Fibroblast of the conjunctiva (primary cell): ENCODE measurements at regions not wholly inside any gene's neighbourhood (a gene's known extent, or its start where the extent isn't known, plus 50 kb on each side); places are given as distances from the start of the nearest gene placed in this dataset.

ENCODE experiments used
- DNase-seq: peaks from one replicate; pipeline ENCODE4 v3.0.0-alpha.2; 2010; ENCODE audit warnings: low read depth

DNA sequence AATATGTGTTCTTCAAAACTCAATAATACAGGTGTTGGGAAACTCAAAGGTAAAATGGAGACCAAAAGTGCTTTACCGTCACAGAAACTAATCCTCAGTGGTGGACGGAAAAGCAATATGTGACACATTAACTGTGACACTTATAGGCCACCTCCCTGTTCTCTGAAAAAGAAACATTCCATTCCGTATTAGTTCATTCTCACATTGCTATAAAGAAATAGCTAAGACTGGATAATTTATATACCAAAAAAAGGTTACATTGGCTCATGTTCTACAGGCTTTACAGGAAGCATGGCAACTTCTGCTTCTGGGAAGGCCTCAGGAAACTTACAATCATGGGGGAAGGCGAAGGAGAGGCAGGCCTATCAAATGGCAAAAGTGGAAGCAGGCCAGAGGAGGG, 435.3 kb upstream of the HTR2A start:
- no peak for DNase-seq

DNA sequence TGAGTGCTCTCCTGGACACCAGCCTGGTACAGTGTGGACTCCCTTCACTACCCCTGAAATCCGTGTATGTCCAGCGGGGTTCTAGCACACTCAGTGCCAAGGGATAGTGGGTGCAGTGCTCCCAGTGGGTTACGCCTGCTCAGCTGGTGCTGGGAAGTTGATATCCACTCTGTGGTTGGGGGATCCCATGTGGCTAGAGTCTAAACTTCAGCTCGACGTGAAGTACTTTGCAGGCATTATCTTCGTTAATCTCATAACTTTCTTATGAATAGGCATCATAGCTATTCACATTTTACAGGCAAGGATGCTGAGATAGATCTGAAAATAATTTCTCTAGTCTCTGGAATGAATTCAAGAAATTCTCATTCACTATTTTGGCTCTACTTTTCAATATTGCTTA, 433.2 kb upstream of the HTR2A start:
- no peak for DNase-seq

DNA sequence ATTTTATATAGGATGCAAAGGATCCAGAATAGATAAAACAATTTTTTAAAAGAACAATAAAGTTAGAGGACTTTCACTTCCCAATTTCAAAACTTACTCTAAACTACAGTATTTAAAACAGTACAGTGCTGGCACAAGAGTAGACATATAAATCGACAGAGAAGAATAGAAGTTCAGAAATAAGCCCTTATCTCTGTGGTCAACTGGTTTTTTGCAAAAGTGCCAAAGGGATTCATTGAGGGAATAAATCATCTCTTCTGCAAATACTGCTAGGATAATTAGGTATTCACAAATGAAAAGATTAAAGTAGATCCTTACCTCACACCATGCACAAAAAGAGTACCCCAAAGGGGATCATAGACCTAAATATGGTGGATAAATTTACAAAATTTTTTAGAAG, 431.0 kb upstream of the HTR2A start:
- no peak for DNase-seq

DNA sequence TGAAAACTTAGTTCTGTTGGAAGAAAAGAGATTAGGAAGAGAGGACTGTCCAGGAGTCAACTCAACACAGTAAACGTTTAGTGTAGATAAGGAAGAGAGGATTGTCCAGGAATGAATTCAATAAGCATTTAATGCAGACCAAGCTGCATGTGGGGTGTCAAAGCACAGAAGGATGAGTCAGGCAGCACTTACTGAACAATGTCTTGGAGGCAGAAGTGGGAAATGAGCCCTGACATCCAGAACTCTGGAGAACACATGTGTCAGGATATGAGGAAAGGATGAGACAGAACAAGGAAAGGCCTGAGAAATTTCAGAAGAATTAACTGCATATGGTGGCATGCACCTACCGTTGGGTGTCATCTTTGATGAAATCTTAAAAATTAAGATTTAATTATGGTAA, 429.2 kb upstream of the HTR2A start:
- DNase-seq = no peak

DNA sequence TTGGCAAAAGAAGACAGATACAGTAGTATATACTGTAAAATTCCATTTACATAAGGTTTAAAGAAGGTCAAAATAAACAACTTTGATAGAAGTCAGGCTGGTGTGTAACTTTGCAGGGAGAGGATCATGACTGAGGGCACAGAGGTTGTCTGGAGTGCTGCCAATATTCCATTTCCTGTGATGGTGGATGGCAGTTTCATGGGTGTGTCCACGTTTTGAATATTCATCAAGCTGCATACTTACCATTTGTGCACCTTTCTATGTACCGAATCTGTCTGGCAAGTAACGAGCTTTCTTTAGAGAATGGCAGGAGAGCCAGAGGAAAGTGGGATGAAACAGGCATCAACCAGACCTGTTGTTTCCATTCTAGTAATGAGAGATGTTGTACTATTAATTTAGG, 420.5 kb upstream of the HTR2A start:
- DNase-seq = no peak

DNA sequence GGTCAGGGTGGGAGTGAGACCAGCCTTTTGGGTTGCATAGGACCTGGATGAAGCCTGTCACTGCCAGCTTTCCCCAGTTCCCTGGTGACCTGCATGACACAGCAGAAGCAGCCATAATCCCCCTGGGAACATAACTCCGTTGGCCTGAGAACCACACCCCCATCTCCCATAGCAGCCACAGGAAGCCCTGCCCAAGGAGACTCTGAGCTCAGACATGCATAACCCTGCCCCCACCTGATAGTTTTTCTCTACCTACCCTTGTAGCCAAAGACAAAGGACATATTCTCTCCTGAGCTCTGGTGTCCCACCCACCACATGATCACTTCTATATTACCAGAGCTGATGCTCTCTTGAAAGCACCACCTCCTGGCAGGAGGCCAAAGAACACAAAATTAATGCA, 413.5 kb upstream of the HTR2A start:
- DNase-seq = no peak

DNA sequence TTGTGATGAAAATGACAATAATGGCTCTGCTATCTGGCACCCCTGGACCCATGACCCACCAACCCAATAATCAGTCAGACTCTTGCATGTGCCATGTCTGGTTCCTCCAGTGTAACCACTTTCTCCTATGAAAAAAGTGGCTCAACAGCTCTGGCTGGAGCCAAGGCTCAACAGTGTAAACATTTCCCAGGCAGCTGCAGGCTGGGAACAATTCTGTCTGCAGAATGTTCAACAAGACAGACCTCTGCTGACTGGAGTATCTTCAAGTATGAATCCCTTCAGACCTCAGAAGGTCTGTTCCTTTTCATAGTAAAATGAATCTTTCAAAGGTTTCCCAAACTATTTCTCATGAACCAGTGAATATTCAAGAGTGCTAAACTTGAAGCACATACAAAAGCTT, 410.1 kb upstream of the HTR2A start:
- DNase-seq = no peak

DNA sequence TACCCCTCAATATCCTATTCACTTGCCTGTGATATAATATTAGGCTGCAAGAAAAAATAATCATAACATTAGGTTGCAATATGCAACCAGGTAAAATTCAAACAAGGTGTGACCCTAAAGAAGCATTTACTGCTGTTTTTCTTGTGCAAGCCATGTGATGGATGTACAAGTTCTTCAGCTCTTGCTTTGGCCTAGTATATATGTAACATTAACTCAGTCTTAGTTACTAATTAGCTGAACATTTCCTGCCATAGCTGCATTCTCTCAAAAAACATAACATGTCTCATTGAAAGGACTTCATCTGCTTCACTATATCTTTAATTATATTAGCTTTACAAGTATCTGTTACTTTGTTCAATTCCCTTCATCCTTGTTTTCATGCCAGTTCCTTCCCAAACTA, 406.8 kb upstream of the HTR2A start:
- DNase-seq = no peak

DNA sequence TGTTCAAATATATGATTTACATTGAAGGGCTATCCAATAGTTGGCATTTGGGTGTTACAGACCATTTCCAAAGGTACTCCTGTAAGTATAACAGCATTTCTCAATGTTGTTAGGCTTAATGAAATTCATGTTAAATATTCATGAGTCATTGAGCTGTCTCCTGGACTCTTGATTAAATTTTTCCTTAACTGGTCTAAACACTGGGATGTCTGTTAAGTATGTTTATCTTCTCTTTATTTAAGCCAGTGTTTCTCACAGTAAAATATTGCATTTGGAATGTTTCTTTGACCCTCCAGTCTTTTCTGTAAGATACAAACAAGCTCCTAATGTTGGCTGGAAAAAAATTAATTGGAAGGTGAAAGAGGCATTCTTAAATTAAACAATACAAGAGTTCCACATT, 402.5 kb upstream of the HTR2A start:
- no peak for DNase-seq

DNA sequence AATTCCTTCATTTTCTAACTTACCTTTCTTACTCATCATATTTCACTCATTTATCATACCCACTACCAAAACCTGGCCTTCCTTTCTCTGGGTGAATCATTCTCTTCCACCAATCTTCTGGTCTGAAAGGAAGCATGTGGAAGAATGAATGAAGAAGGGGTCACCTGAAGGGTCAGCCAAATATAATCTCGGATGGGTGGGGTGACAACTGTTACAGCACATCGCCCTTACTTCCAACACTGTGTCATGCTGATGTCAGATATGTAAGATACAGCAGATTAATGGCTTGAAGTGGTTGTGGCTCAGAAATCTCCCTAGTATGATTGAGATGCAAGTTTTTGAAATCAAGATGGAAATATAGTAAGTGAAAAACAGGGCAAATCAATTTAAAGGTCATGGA, 401.7 kb upstream of the HTR2A start:
- DNase-seq = no peak

DNA sequence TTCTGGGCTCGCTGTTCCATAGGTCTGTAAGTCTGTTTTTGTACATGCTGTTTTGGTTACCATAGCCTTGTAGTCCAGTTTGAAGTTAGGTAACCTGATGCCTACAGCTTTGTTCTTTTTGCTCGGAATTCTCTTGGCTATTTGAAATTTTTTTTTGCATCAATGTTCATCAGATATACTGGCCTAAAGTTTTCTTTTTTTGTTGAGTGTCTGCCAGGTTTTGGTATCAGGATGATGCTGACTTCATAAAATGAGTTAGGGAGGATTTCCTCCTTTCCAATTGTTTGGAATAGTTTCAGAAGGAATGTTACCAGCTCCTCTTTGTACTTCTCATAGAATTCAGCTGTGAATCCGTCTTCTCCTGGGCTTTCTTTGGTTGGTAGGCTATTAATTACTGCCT, 397.8 kb upstream of the HTR2A start:
- DNase-seq = no peak

DNA sequence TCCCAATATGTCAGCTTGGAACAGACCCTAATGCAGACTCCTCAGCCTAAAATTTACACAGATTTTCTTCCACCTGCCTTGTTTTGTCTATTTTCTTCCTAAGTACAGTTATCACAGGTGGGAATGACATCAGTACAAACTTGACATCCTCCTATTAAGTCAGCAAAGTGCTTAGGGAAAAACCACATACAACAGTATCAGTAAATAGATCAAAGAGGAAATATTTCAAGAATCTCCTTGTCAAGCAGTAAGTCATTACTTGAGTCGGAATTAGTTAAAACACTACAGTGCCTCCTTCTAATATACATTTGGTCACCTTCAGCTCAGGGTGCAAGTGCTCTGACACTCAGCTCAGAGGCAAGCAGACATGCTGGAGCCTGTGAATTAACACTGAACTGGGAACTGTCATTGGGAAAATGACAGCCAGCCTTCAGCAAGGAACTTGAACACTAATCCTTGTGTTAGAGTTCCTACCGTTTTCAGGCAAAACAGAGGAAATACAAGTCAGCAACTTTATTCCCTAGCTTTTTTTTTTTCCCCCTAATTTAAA, 394.3 kb upstream of the HTR2A start:
- DNase-seq = no peak

DNA sequence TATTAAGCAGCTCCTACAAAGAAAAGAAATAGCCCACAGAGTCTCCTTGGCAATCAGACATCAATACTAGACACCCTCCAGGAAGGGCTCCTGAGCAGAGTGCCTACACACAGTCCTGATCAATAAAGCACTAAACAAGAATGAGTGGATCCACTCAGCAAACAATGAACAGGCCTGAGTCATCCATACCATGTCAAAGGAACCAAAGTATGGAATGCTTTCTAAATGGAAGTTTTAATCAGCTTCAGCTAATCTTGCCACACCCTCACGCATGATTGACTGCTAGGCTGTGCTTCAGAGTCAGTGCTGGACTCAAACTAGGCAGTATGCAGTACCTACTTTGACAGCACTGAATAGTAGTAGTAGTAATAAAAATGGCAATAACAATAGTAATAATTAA, 392.7 kb upstream of the HTR2A start:
- no peak for DNase-seq

DNA sequence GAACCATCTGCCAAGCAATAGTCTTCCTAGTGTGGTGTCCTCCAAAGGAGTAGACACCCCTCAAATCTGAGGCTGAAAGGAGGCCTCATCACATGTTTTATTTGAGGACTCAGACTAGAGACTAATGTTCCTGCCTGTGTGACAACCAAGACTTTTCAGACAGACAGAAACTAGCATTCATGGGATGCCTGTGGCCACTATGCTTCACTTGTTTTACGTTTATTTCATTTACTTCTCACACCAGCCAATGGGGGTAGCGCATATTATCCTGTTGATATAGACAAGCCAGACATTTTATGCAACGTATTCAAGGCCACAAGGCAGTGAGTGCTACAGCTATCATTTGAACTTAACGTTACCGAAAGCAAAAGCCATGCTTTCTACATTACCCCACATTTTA, 391.7 kb upstream of the HTR2A start:
- DNase-seq = no peak

DNA sequence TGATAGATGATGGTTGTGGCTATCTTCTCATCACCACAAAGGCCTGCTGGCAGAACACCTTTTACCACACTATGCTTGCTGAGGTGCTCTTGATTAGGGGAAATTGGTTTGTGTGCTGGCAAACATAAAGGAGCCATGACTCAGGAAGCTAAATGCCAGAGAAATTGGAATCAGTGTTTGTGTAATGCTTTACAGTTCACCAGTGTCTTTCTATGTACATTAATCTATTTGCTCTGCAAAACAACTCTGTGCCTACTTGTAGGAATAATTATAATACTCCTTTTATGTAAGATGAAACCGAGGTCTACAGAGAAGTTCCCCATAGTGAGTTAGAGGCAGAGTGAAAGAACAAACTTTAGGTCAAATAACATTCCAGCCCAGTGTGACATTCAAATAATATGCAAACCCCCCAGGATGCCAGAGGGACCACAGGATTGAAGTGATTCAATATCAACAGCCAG, 390.5 kb upstream of the HTR2A start:
- DNase-seq = no peak

DNA sequence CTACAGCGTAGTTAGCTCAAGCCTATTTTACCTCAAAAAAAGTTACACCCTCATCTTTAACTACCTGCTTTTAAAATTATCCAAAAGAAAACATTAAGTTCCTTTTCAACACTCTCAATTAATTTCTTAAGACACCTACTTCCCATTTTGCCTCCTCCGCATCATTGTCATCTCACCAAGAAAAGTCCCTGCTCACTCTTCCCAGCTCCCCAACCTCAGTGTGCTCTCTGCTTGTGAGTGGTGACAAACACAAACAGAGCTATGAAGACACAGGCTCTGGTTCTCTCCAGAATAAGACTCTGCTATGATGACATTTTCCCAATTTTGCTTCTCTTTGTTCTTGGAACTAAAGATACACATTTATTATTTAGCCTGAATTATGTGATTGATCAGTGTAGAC, 385.1 kb upstream of the HTR2A start:
- no peak for DNase-seq

DNA sequence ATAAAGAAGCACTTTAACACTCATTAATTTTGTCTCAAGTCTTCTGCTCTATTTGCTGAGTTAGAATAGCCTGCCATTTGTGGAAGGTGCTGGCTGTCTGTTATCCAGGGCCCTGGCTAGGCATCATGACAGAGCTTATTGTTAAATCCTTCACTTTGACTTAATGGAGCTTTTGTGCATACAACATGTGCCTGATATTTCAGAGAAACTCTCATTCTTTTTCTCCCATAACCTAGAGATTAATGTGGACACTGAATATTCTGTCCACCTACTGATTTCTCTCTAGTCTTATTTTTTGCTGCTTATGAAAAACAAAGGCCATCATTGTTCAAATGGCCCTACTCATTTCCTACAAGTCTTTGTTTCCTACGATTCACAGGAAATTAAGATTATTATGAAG, 383.1 kb upstream of the HTR2A start:
- DNase-seq = no peak

DNA sequence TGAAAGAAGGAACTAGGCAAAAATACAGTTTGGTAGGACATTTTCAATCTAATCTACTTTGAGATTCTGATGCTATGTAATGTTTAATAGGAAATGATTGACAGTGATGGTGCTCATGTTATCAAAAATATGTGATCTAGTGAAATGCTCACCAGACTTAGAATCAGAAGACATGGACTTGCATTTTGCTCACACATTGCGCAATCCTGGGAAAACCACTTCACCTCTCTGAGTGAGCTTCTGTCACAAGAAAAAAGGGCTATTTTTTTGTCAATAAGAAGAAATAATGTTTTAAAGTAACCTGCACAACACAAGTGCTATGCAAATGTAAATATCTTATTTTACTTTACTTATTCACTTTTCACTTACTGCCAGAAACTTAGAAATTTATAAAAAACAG, 380.9 kb upstream of the HTR2A start:
- no peak for DNase-seq

DNA sequence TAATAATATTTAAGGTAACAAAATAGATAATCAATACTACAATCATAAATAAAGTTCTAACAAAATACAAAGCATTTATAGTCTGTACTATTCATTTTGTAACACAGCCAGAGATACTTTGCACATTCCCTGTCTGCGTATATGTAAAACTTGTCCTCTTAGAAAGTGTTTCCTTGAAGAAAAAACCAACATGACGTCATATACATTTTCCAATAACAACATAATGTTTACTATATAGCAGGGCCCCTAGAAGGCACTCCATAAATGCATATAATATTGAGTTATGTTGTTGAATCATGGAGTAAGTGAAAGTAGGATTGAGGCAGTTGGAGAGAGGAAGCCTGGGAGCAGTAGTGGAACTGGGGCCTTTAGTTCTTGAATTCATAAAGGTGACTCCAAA, 371.4 kb upstream of the HTR2A start:
- no peak for DNase-seq

DNA sequence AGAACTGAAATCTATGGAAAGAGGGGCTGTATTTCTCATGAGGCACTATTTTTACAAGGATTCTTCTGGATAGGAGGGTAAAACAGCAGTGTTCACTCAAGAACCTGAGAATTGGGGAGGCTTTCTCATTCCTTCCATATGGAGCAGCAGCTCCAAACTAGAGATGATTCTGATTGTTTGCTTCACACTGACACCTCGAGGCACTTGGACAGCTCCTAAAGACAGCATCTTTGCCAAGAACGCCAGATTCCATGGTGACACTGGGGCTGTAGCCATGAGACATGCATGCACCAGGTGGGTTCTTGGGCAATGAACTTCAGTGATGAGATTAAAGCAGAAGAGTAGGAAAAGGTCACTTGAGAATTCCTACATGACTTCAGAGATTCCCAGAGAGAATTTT, 361.5 kb upstream of the HTR2A start:
- DNase-seq = no peak

DNA sequence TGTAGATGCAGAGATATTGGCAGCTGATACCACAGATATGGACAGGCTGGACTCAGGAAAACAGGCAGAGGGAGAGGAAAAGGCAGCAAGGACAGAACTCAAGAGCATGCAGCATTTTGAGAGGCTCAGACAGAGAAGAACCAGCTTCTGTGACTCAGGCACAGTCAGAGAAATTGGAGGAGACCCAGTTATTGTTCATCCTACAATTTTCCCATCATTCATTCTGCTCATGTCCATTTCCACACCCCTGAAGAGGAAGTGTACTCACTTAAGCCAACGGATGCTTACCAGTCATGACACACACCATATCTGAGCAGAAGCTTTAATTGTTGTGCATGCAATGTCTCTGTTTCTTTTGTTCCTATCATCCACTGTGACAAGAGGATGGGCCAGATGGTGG, 359.8 kb upstream of the HTR2A start:
- DNase-seq = no peak

DNA sequence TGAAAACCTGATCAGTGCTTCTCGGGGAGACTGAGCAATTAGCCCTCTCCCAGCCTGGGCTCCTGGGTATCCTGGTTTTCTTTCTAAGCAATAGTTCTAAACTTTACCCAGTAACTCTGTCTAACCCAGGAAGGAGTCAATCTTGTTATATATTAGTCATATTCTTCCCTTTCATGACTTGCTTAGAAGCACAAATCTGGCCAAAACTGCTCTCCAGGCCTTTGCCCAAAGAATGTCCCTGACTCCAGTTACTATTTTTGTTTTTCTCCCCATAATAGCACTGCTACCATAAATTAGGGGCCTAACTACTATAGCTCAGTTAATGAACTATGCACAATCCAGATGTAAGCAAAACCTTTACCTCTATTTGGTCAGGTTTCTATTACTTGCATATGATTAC, 355.8 kb upstream of the HTR2A start:
- no peak for DNase-seq

DNA sequence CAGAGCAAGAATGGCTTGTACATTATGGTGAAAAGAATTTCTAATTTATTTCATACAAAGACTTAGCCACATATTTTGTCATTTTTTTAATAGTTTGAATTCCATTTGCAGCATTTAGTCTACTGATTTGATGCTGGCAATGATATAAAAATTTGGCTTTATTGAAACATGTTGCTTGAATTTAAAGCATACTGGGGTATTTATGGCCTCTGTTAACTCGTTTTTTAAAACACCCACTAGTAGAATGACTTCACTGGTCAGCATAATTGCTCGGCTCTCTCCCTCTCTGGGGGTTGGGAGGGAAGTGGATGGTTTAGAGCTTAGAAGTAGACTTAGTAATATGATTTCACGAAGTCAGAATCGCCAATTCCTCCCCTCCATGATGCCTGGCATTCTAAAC, 354.9 kb upstream of the HTR2A start:
- DNase-seq = no peak

DNA sequence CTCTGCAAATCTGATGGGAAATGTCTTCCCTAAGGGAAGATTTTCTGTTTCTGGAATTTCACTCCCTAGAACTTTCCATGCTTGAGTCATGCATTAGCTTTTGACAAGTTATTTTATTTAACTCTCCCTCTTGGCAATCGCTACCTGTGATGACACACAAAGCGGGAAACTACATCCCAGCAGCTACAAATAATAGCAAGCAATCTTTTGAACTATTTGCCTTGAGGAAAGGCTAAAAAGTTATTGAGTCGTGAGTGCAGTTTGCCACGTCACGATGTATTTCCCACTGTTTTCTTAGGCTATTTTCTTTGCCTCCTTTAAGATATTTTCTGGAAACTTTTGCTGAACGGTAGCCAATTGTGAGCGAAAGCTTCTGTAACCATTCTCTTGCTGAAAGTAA, 353.3 kb upstream of the HTR2A start:
- peak; percentile 14 for DNase-seq

DNA sequence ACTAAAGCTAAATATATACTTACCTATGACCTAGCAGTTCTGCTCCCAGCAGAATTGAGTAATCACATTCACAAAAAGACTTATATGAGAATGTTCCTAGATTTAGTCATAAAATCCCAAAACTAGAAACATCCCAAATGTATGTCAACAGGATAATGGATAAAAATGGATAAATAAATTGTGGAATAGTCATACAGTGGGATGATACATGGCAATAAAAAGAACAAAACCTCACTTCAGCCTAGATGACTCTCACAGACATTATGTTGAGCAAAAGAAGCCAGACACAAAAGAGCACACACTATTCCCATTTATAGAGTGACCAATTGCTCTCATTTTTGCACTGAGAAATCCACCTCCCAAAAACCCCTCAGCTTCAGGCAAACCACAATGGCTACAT, 352.4 kb upstream of the HTR2A start:
- no peak for DNase-seq
